22Rv1 (cell line): ENCODE measurements at regions not wholly inside any gene's neighbourhood (a gene's known extent, or its start where the extent isn't known, plus 50 kb on each side); places are given as distances from the start of the nearest gene placed in this dataset.

Source experiments
- ZFX ChIP-seq: fragments of 450-650 bp; IDR thresholded peaks from 2 replicates; pipeline ENCODE4 v1.6.1; 2017; ENCODE audit warnings: antibody characterized with exemption, borderline replicate concordance
- TF ChIP-seq, protein P1 (sequence below): fragments of 450-650 bp; IDR thresholded peaks from 2 replicates; pipeline ENCODE4 v1.5.1; 2017; ENCODE audit warnings: mild to moderate bottlenecking

DNA sequence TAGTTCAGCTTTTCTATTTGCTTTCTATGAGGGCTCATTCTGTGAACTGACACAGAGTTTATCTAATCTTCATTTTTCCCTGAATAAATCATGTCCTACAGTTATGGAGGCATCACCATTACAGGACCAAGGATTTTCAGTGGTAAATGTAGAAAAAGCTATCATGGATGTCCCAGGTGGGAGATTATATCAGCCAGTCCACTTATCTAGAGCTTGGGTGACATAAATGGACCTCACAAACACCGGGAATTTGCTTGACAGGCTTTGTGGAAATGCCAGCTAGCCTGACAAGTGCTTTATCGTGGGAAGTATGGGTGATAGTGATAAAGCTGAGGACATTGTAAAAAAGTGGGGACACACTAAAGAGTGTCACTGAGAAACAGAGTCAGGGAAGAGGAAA lies 1015.2 kb upstream of the SLIT2 start:
- no peak for TF ChIP-seq ZFX
- TF ChIP-seq, protein P1, sequence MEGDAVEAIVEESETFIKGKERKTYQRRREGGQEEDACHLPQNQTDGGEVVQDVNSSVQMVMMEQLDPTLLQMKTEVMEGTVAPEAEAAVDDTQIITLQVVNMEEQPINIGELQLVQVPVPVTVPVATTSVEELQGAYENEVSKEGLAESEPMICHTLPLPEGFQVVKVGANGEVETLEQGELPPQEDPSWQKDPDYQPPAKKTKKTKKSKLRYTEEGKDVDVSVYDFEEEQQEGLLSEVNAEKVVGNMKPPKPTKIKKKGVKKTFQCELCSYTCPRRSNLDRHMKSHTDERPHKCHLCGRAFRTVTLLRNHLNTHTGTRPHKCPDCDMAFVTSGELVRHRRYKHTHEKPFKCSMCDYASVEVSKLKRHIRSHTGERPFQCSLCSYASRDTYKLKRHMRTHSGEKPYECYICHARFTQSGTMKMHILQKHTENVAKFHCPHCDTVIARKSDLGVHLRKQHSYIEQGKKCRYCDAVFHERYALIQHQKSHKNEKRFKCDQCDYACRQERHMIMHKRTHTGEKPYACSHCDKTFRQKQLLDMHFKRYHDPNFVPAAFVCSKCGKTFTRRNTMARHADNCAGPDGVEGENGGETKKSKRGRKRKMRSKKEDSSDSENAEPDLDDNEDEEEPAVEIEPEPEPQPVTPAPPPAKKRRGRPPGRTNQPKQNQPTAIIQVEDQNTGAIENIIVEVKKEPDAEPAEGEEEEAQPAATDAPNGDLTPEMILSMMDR: no peak
